BLaER1 (cell line): ENCODE measurements at regions not wholly inside any gene's neighbourhood (a gene's known extent, or its start where the extent isn't known, plus 50 kb on each side); places are given as distances from the start of the nearest gene placed in this dataset.

Source experiments
- H3K27ac ChIP-seq: shearing (Covaris generic); formaldehyde crosslinking; 2 replicates; pipeline ENCODE4 v1.8.1; 2022
- H3K27me3 ChIP-seq: shearing (Covaris generic); formaldehyde crosslinking; 2 replicates; pipeline ENCODE4 v1.8.1; 2022
- H3K36me3 ChIP-seq: shearing (Covaris generic); formaldehyde crosslinking; 2 replicates; pipeline ENCODE4 v1.8.1; 2022
- H3K4me1 ChIP-seq: shearing (Covaris generic); formaldehyde crosslinking; 2 replicates; pipeline ENCODE4 v1.8.1; 2022
- H3K4me2 ChIP-seq: shearing (Covaris generic); formaldehyde crosslinking; 2 replicates; pipeline ENCODE4 v1.8.1; 2022
- H3K4me3 ChIP-seq: shearing (Covaris generic); formaldehyde crosslinking; 2 replicates; pipeline ENCODE4 v1.8.1; 2022
- H3K9ac ChIP-seq: shearing (Covaris generic); formaldehyde crosslinking; 2 replicates; pipeline ENCODE4 v1.8.1; 2022
- H3K9me3 ChIP-seq: shearing (Covaris generic); formaldehyde crosslinking; 2 replicates; pipeline ENCODE4 v1.8.1; 2022
- H4K20me1 ChIP-seq: shearing (Covaris generic); formaldehyde crosslinking; 2 replicates; pipeline ENCODE4 v1.8.1; 2022
- Cebpa-rat ChIP-seq: shearing (Covaris generic); IDR thresholded peaks from 2 replicates; pipeline ENCODE4 v1.8.1; 2022

GRCh38 chr3:194983620-194984019 lies 287.3 kb downstream of the XXYLT1 start:
- H3K4me1 ChIP-seq = peaks cover 25% of the 10 kb centered on the region
- H3K4me3 ChIP-seq = no peak overlapping the region
- no peaks in the 10 kb centered on the region for H3K36me3 ChIP-seq
- H4K20me1 ChIP-seq = no peaks in the 10 kb centered on the region
- H3K9me3 ChIP-seq = no peaks in the 10 kb centered on the region
- no peak overlapping the region for H3K4me2 ChIP-seq
- TF ChIP-seq Cebpa-rat = no peak
- no peak overlapping the region for H3K27ac ChIP-seq
- no peak overlapping the region for H3K9ac ChIP-seq
- H3K27me3 ChIP-seq = no peaks in the 10 kb centered on the region; the same call in 1 of the 2 replicates

GRCh38 chr3:194984066-194984465 lies 286.9 kb downstream of the XXYLT1 start:
- Histone ChIP-seq H3K4me1 (peaks cover 25% of the 10 kb centered on the region), H3K27me3 (no peaks in the 10 kb centered on the region; the same call in 1 of the 2 replicates), H3K27ac (no peak overlapping the region), H3K4me2 (peak overlapping the region; percentile 59; the same call in 1 of the 2 replicates), H4K20me1 (no peaks in the 10 kb centered on the region), H3K9me3 (no peaks in the 10 kb centered on the region), H3K9ac (no peak overlapping the region), H3K36me3 (no peaks in the 10 kb centered on the region), H3K4me3 (no peak overlapping the region)
- TF ChIP-seq Cebpa-rat = no peak

GRCh38 chr3:194984622-194985021 lies 286.3 kb downstream of the XXYLT1 start:
- H3K4me2 ChIP-seq = peak overlapping the region; percentile 59
- H3K27ac ChIP-seq = no peak overlapping the region
- no peak overlapping the region for H3K4me3 ChIP-seq
- no peaks in the 10 kb centered on the region; the same call in 1 of the 2 replicates for H3K27me3 ChIP-seq
- H3K36me3 ChIP-seq = no peaks in the 10 kb centered on the region
- TF ChIP-seq Cebpa-rat = no peak
- H3K9me3 ChIP-seq = no peaks in the 10 kb centered on the region
- H4K20me1 ChIP-seq = no peaks in the 10 kb centered on the region
- H3K4me1 ChIP-seq = peaks cover 25% of the 10 kb centered on the region
- H3K9ac ChIP-seq = no peak overlapping the region

- Histone ChIP-seq H3K9me3 (no peaks in the 10 kb centered on the region), H3K36me3 (no peaks in the 10 kb centered on the region), H4K20me1 (no peaks in the 10 kb centered on the region), H3K9ac (no peak overlapping the region), H3K27ac (no peak overlapping the region), H3K27me3 (no peaks in the 10 kb centered on the region; the same call in 1 of the 2 replicates), H3K4me2 (peak overlapping the region; percentile 59), H3K4me1 (peaks cover 25% of the 10 kb centered on the region), H3K4me3 (no peak overlapping the region)
- no peak for TF ChIP-seq Cebpa-rat
Observed at GRCh38 chr3:194985031-194985578, 285.9 kb downstream of the XXYLT1 start.

- TF ChIP-seq Cebpa-rat = no peak
- H3K27ac ChIP-seq = no peak overlapping the region
- no peak overlapping the region for H3K4me3 ChIP-seq
- peaks cover 25% of the 10 kb centered on the region for H3K4me1 ChIP-seq
- H3K27me3 ChIP-seq = no peaks in the 10 kb centered on the region; the same call in 1 of the 2 replicates
- no peak overlapping the region for H3K4me2 ChIP-seq
- no peak overlapping the region for H3K9ac ChIP-seq
- H4K20me1 ChIP-seq = no peaks in the 10 kb centered on the region
- H3K36me3 ChIP-seq = no peaks in the 10 kb centered on the region
- no peaks in the 10 kb centered on the region for H3K9me3 ChIP-seq
Observed at GRCh38 chr3:194986208-194987043, 284.5 kb downstream of the XXYLT1 start.

GRCh38 chr3:194987571-194988494 lies 283.1 kb downstream of the XXYLT1 start:
- Histone ChIP-seq H3K36me3 (no peaks in the 10 kb centered on the region), H3K27ac (no peak overlapping the region), H3K9me3 (no peaks in the 10 kb centered on the region), H3K4me3 (no peak overlapping the region), H3K4me1 (peaks cover 16% of the 10 kb centered on the region), H3K9ac (no peak overlapping the region), H3K4me2 (no peak overlapping the region), H4K20me1 (no peaks in the 10 kb centered on the region), H3K27me3 (no peaks in the 10 kb centered on the region; the same call in 1 of the 2 replicates)
- TF ChIP-seq Cebpa-rat = no peak

GRCh38 chr3:194988495-194989165 lies 282.3 kb downstream of the XXYLT1 start:
- H3K4me2 ChIP-seq = no peak overlapping the region
- peaks cover 16% of the 10 kb centered on the region for H3K4me1 ChIP-seq
- H4K20me1 ChIP-seq = no peaks in the 10 kb centered on the region
- H3K9me3 ChIP-seq = no peaks in the 10 kb centered on the region
- no peaks in the 10 kb centered on the region for H3K36me3 ChIP-seq
- no peak overlapping the region for H3K27ac ChIP-seq
- H3K9ac ChIP-seq = no peak overlapping the region
- no peak for TF ChIP-seq Cebpa-rat
- H3K27me3 ChIP-seq = no peaks in the 10 kb centered on the region; the same call in 1 of the 2 replicates
- H3K4me3 ChIP-seq = no peak overlapping the region

GRCh38 chr3:194989241-194989640 lies 281.7 kb downstream of the XXYLT1 start:
- H3K4me1 ChIP-seq = peaks cover 12% of the 10 kb centered on the region
- H3K4me2 ChIP-seq = no peak overlapping the region
- no peaks in the 10 kb centered on the region for H3K36me3 ChIP-seq
- H3K9ac ChIP-seq = no peak overlapping the region
- no peak for TF ChIP-seq Cebpa-rat
- H3K27ac ChIP-seq = no peak overlapping the region
- H3K27me3 ChIP-seq = no peaks in the 10 kb centered on the region; the same call in 1 of the 2 replicates
- H3K4me3 ChIP-seq = no peak overlapping the region
- no peaks in the 10 kb centered on the region for H4K20me1 ChIP-seq
- H3K9me3 ChIP-seq = no peaks in the 10 kb centered on the region
